SU-DHL-6 (cell line): ENCODE measurements at regions not wholly inside any gene's neighbourhood (a gene's known extent, or its start where the extent isn't known, plus 50 kb on each side); places are given as distances from the start of the nearest gene placed in this dataset.

Experiments
- CTCF ChIP-seq: fragments of 200-600 bp; sonication (generic); IDR thresholded peaks from one replicate; pipeline ENCODE4 v1.5.1; 2017; ENCODE audit warnings: antibody characterized with exemption, mild to moderate bottlenecking, low read length, moderate library complexity; ENCODE audit not compliant: insufficient read depth, poor library complexity, severe bottlenecking
- EZH2phosphoT487 ChIP-seq: fragments of 200-600 bp; sonication (generic), shearing (Covaris generic); conservative IDR thresholded peaks from 2 replicates; pipeline ENCODE4 v1.6.1; 2018; ENCODE audit warnings: mild to moderate bottlenecking, antibody characterized with exemption, low read length, moderate library complexity, mixed read lengths

GRCh38 chr17:36869441-36869840 is 67.8 kb upstream of the LHX1 start:
- no peak for TF ChIP-seq CTCF
- TF ChIP-seq EZH2phosphoT487 = no peak
